OCI-LY7 (cell line): ENCODE measurements at regions not wholly inside any gene's neighbourhood (a gene's known extent, or its start where the extent isn't known, plus 50 kb on each side); places are given as distances from the start of the nearest gene placed in this dataset.

ENCODE experiments used
- EZH2phosphoT487 ChIP-seq: fragments of 200-600 bp; sonication (generic); IDR thresholded peaks from 2 replicates; pipeline ENCODE4 v1.6.1; 2018; ENCODE audit warnings: low read depth, borderline replicate concordance, mild to moderate bottlenecking, mixed run types, antibody characterized with exemption, low read length, moderate library complexity, mixed read lengths
- TF ChIP-seq, protein P1 (sequence below): fragments of 200-600 bp; sonication (generic); conservative IDR thresholded peaks from 2 replicates; pipeline ENCODE4 v1.5.1; 2014; ENCODE audit warnings: mild to moderate bottlenecking, antibody characterized with exemption, low read length, moderate library complexity, mixed read lengths

DNA sequence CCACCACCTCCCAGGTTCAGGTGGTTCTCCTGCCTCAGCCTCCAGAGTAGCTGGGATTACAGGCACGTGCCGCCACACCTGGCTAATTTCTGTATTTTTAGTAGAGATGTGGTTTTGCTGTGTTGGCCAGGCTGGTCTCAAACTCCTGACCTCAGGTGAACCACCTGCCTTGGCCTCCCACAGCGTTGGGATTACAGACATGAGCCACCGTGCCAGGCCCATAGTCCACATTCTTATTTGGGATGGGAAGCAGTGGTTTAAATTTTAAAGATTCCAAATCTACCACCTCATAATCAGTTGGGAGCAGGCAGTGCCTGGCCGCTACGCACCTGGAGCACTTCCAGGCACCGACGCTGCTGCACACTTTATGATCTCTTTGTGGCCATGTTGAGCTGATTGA lies 160.6 kb upstream of the SOX1 start:
- TF ChIP-seq, protein P1, sequence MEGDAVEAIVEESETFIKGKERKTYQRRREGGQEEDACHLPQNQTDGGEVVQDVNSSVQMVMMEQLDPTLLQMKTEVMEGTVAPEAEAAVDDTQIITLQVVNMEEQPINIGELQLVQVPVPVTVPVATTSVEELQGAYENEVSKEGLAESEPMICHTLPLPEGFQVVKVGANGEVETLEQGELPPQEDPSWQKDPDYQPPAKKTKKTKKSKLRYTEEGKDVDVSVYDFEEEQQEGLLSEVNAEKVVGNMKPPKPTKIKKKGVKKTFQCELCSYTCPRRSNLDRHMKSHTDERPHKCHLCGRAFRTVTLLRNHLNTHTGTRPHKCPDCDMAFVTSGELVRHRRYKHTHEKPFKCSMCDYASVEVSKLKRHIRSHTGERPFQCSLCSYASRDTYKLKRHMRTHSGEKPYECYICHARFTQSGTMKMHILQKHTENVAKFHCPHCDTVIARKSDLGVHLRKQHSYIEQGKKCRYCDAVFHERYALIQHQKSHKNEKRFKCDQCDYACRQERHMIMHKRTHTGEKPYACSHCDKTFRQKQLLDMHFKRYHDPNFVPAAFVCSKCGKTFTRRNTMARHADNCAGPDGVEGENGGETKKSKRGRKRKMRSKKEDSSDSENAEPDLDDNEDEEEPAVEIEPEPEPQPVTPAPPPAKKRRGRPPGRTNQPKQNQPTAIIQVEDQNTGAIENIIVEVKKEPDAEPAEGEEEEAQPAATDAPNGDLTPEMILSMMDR = no peak
- no peak for TF ChIP-seq EZH2phosphoT487
